Cardiac muscle cell (in vitro differentiated cells and primary cell): ENCODE measurements at regions not wholly inside any gene's neighbourhood (a gene's known extent, or its start where the extent isn't known, plus 50 kb on each side); places are given as distances from the start of the nearest gene placed in this dataset.

Source experiments
- DNase-seq, 2 donors: peaks; one replicate each; pipeline versions ENCODE4 v3.0.0 to v3.0.0-alpha.2; 2010 to 2017; ENCODE audit warnings: low read depth in 1 of 2, low spot score in 1 of 2
- H3K27ac ChIP-seq: fragments of 200-600 bp; sonication (generic); 2 replicates; pipeline ENCODE4 v1.5.1; 2016
- H3K27me3 ChIP-seq: fragments of 200-600 bp; sonication (generic); 2 replicates; pipeline ENCODE4 v1.6.0; 2016; ENCODE audit warnings: control low read depth
- H3K36me3 ChIP-seq: fragments of 200-600 bp; sonication (generic); 2 replicates; pipeline ENCODE4 v1.5.1; 2016; ENCODE audit warnings: control low read depth
- H3K4me1 ChIP-seq: fragments of 200-600 bp; sonication (generic); 2 replicates; pipeline ENCODE4 v1.8.1; 2017; ENCODE audit warnings: low read depth, mild to moderate bottlenecking, mixed run types
- H3K4me3 ChIP-seq: fragments of 200-600 bp; sonication (generic); 2 replicates; pipeline ENCODE4 v1.5.1; 2016; ENCODE audit warnings: mild to moderate bottlenecking
- H3K9me3 ChIP-seq: fragments of 200-600 bp; sonication (generic); 2 replicates; pipeline ENCODE4 v1.5.1; 2017; ENCODE audit warnings: low read depth, mild to moderate bottlenecking, control low read depth
- TF ChIP-seq, protein P1 (sequence below): IDR thresholded peaks from 2 replicates; pipeline ENCODE4 v1.5.1; 2012; ENCODE audit warnings: low read depth, mild to moderate bottlenecking, low read length

DNA sequence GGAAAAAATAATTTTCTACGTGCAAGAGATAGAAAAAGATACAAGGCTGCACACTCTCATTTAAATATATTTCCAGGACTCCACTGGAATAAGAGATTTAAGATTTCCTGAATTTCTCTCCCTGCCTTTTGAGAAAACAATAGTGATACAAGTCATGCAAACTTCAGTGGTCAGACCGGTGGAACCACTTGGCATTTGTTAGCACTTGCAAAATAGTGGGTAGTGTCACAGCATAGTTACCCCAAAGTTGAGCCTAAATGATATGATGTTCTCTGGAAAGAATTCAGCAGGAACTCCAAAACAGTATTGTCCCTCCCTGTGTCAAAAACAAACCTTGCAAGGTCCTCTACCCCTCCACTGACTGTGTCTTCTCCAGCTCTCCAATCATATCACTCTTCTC is 102.3 kb downstream of the ANKRD50 start:
- TF ChIP-seq, protein P1, sequence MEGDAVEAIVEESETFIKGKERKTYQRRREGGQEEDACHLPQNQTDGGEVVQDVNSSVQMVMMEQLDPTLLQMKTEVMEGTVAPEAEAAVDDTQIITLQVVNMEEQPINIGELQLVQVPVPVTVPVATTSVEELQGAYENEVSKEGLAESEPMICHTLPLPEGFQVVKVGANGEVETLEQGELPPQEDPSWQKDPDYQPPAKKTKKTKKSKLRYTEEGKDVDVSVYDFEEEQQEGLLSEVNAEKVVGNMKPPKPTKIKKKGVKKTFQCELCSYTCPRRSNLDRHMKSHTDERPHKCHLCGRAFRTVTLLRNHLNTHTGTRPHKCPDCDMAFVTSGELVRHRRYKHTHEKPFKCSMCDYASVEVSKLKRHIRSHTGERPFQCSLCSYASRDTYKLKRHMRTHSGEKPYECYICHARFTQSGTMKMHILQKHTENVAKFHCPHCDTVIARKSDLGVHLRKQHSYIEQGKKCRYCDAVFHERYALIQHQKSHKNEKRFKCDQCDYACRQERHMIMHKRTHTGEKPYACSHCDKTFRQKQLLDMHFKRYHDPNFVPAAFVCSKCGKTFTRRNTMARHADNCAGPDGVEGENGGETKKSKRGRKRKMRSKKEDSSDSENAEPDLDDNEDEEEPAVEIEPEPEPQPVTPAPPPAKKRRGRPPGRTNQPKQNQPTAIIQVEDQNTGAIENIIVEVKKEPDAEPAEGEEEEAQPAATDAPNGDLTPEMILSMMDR = no peak
- Histone ChIP-seq H3K27me3 (no peaks in the 10 kb centered on the region), H3K4me1 (no peaks in the 10 kb centered on the region), H3K36me3 (no peaks in the 10 kb centered on the region), H3K27ac (no peak overlapping the region), H3K9me3 (no peaks in the 10 kb centered on the region), H3K4me3 (no peak overlapping the region)
- DNase-seq = no peak
